ENCODE measurements at regions not wholly inside any gene's neighbourhood (a gene's known extent, or its start where the extent isn't known, plus 50 kb on each side); places are given as distances from the start of the nearest gene placed in this dataset.
"Not testable (repeated sequence)": the region's sequence is repeated elsewhere in the genome, so short reads cannot be mapped to it uniquely, and the experiment has no call there.

GRCh38 chr11:128036006-128036405, 551.4 kb downstream of the ETS1 start:
- Histone ChIP-seq H3K9me3 (no peaks in the 10 kb centered on the region), H3K27ac (no peak overlapping the region), H3K27me3 (no peaks in the 10 kb centered on the region), H3K4me3 (no peak overlapping the region), H3K36me3 (no peaks in the 10 kb centered on the region), H3K4me1 (peaks cover 4 to 40% of the 10 kb centered on the region in 2 donors)
- TF ChIP-seq CTCF (IDR thresholded peaks at IDR 0.05): no peak
- ATAC-seq: no peak
- DNase-seq: no peak
- intact Hi-C loops (cut with DNase I): loop anchor here in 1 of 2 donors (10.0 kb wide), 1 partner anchor 119 kb away; no protein-coding TSS in a partner anchor

GRCh38 chr11:128031538-128032134, 555.7 kb downstream of the ETS1 start:
- intact Hi-C loops (cut with DNase I): loop anchor here in 1 of 2 donors (10.0 kb wide), 1 partner anchor 123 kb away; no protein-coding TSS in a partner anchor
- peak in 2 of 4 donors; percentile 56 to 69 for DNase-seq
- H3K4me1 ChIP-seq, H3K4me3 ChIP-seq, H3K9me3 ChIP-seq, H3K27me3 ChIP-seq, H3K27ac ChIP-seq, H3K36me3 ChIP-seq: not testable (repeated sequence)
- TF ChIP-seq CTCF (IDR thresholded peaks at IDR 0.05): peak; percentile 67 to 68
- peak; percentile 91 for ATAC-seq

GRCh38 chr11:128029219-128029722, 558.1 kb downstream of the ETS1 start:
- TF ChIP-seq CTCF (IDR thresholded peaks at IDR 0.05): no peak
- H3K36me3 ChIP-seq: no peaks in the 10 kb centered on the region
- ATAC-seq (no peak), DNase-seq (no peak)
- no peak overlapping the region for H3K27ac ChIP-seq
- intact Hi-C loops (cut with DNase I): no loop called here
- no peaks in the 10 kb centered on the region for H3K27me3 ChIP-seq
- H3K9me3 ChIP-seq: no peaks in the 10 kb centered on the region
- H3K4me3 ChIP-seq: no peak overlapping the region
- peaks cover 0 to 8% of the 10 kb centered on the region in 2 donors for H3K4me1 ChIP-seq

GRCh38 chr11:128026596-128026995, 560.8 kb downstream of the ETS1 start:
- H3K9me3 ChIP-seq: no peaks in the 10 kb centered on the region
- H3K27ac ChIP-seq: no peak overlapping the region
- peaks cover 0 to 6% of the 10 kb centered on the region in 2 donors for H3K4me1 ChIP-seq
- no peaks in the 10 kb centered on the region for H3K27me3 ChIP-seq
- DNase-seq: no peak
- no peaks in the 10 kb centered on the region for H3K36me3 ChIP-seq
- H3K4me3 ChIP-seq: no peak overlapping the region
- no peak for TF ChIP-seq CTCF (IDR thresholded peaks at IDR 0.05)
- intact Hi-C loops (cut with DNase I): no loop called here
- ATAC-seq: peak; percentile 74

GRCh38 chr11:128022761-128023160, 564.6 kb downstream of the ETS1 start:
- DNase-seq (no peak), ATAC-seq (no peak)
- intact Hi-C loops (cut with DNase I): no loop called here
- Histone ChIP-seq H3K9me3 (no peaks in the 10 kb centered on the region), H3K36me3 (no peaks in the 10 kb centered on the region), H3K4me3 (no peak overlapping the region), H3K27ac (no peak overlapping the region), H3K27me3 (no peaks in the 10 kb centered on the region), H3K4me1 (no peaks in the 10 kb centered on the region)
- TF ChIP-seq CTCF (IDR thresholded peaks at IDR 0.05): no peak
